Neural cell (in vitro differentiated cells): ENCODE measurements at regions not wholly inside any gene's neighbourhood (a gene's known extent, or its start where the extent isn't known, plus 50 kb on each side); places are given as distances from the start of the nearest gene placed in this dataset.

ENCODE experiments used
- CTCF ChIP-seq: fragments of 450-650 bp; IDR thresholded peaks from 2 replicates; pipeline ENCODE4 v1.5.1; 2014; ENCODE audit warnings: antibody characterized with exemption, mild to moderate bottlenecking, moderate library complexity; ENCODE audit not compliant: poor library complexity, severe bottlenecking
- EZH2 ChIP-seq: fragments of 200-600, 300-800 bp; shearing (Covaris generic), sonication (generic); IDR thresholded peaks from 2 replicates; pipeline ENCODE4 v1.6.1; 2014; ENCODE audit warnings: antibody characterized with exemption, low read length, borderline replicate concordance, mild to moderate bottlenecking; ENCODE audit not compliant: insufficient read depth, poor library complexity, severe bottlenecking
- TF ChIP-seq, protein P1 (sequence below): IDR thresholded peaks from 2 replicates; pipeline ENCODE4 v1.6.1; 2012; ENCODE audit warnings: borderline replicate concordance

GRCh38 chr4:13762130-13762529 is 134.6 kb upstream of the BOD1L1 start:
- TF ChIP-seq EZH2 (no peak), CTCF (no peak)
- TF ChIP-seq, protein P1, sequence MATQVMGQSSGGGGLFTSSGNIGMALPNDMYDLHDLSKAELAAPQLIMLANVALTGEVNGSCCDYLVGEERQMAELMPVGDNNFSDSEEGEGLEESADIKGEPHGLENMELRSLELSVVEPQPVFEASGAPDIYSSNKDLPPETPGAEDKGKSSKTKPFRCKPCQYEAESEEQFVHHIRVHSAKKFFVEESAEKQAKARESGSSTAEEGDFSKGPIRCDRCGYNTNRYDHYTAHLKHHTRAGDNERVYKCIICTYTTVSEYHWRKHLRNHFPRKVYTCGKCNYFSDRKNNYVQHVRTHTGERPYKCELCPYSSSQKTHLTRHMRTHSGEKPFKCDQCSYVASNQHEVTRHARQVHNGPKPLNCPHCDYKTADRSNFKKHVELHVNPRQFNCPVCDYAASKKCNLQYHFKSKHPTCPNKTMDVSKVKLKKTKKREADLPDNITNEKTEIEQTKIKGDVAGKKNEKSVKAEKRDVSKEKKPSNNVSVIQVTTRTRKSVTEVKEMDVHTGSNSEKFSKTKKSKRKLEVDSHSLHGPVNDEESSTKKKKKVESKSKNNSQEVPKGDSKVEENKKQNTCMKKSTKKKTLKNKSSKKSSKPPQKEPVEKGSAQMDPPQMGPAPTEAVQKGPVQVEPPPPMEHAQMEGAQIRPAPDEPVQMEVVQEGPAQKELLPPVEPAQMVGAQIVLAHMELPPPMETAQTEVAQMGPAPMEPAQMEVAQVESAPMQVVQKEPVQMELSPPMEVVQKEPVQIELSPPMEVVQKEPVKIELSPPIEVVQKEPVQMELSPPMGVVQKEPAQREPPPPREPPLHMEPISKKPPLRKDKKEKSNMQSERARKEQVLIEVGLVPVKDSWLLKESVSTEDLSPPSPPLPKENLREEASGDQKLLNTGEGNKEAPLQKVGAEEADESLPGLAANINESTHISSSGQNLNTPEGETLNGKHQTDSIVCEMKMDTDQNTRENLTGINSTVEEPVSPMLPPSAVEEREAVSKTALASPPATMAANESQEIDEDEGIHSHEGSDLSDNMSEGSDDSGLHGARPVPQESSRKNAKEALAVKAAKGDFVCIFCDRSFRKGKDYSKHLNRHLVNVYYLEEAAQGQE, result no peak
